SU-DHL-6 (cell line): ENCODE measurements at regions not wholly inside any gene's neighbourhood (a gene's known extent, or its start where the extent isn't known, plus 50 kb on each side); places are given as distances from the start of the nearest gene placed in this dataset.

Experiments used
- EZH2phosphoT487 ChIP-seq: fragments of 200-600 bp; sonication (generic), shearing (Covaris generic); conservative IDR thresholded peaks from 2 replicates; pipeline ENCODE4 v1.6.1; 2018; ENCODE audit warnings: mild to moderate bottlenecking, antibody characterized with exemption, low read length, moderate library complexity, mixed read lengths
- TF ChIP-seq, protein P1 (sequence below): fragments of 200-600 bp; sonication (generic); IDR thresholded peaks from one replicate; pipeline ENCODE4 v1.5.1; 2017; ENCODE audit warnings: antibody characterized with exemption, mild to moderate bottlenecking, low read length, moderate library complexity; ENCODE audit not compliant: insufficient read depth, poor library complexity, severe bottlenecking

DNA sequence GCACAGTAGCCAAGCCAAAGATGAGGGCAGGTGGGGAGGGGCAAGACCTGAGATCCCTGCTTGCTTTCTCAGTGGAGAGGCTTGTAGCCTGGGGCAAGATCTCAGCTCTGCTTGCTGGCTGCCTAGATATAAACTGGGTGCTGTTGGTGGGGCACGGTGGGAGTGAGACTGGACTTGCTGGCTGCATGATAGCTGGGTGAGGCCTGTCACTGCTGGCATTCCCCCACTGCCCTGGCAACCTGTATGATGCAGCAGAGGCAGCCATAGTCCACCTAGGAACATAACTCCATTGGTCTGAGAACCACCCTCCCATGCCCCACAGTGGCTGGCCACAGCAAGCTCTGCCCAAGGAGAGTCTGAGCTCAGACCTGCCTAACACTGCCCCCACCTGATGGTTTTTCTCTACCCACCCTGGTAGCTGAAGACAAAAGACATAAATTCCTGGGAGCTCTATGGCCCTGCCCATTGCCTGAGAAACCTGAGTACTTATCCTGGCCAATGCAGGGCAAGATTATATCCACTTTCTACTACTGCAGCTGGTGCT lies 261.9 kb upstream of the DEPDC1 start:
- TF ChIP-seq, protein P1, sequence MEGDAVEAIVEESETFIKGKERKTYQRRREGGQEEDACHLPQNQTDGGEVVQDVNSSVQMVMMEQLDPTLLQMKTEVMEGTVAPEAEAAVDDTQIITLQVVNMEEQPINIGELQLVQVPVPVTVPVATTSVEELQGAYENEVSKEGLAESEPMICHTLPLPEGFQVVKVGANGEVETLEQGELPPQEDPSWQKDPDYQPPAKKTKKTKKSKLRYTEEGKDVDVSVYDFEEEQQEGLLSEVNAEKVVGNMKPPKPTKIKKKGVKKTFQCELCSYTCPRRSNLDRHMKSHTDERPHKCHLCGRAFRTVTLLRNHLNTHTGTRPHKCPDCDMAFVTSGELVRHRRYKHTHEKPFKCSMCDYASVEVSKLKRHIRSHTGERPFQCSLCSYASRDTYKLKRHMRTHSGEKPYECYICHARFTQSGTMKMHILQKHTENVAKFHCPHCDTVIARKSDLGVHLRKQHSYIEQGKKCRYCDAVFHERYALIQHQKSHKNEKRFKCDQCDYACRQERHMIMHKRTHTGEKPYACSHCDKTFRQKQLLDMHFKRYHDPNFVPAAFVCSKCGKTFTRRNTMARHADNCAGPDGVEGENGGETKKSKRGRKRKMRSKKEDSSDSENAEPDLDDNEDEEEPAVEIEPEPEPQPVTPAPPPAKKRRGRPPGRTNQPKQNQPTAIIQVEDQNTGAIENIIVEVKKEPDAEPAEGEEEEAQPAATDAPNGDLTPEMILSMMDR, result no peak
- no peak for TF ChIP-seq EZH2phosphoT487
